Type B pancreatic cell (in vitro differentiated cells): ENCODE measurements at regions not wholly inside any gene's neighbourhood (a gene's known extent, or its start where the extent isn't known, plus 50 kb on each side); places are given as distances from the start of the nearest gene placed in this dataset.
"Not testable (repeated sequence)": the region's sequence is repeated elsewhere in the genome, so short reads cannot be mapped to it uniquely, and the experiment has no call there.

Experiments
- DNase-seq: peaks from one replicate; pipeline ENCODE4 v3.0.0; 2021; ENCODE audit warnings: mixed read lengths; ENCODE audit not compliant: unreplicated experiment; ENCODE audit errors: extremely low spot score
- H3K27ac Mint-ChIP-seq: 2 replicates; pipeline ENCODE4 v1.8.0; 2021; ENCODE audit warnings: mild to moderate bottlenecking, mixed read lengths
- H3K27me3 Mint-ChIP-seq: 2 replicates; pipeline ENCODE4 v1.8.0; 2021; ENCODE audit warnings: mixed read lengths
- H3K36me3 Mint-ChIP-seq: 2 replicates; pipeline ENCODE4 v1.8.0; 2021; ENCODE audit warnings: mixed read lengths
- H3K4me1 Mint-ChIP-seq: one replicate; pipeline ENCODE4 v1.8.0; 2021; ENCODE audit warnings: mixed read lengths; ENCODE audit not compliant: unreplicated experiment
- H3K4me3 Mint-ChIP-seq: 2 replicates; pipeline ENCODE4 v1.8.0; 2021; ENCODE audit warnings: mild to moderate bottlenecking, mixed read lengths
- H3K9me3 Mint-ChIP-seq: 2 replicates; pipeline ENCODE4 v1.8.0; 2021; ENCODE audit warnings: mixed read lengths
- CTCF ChIP-seq: fragments of 200-600 bp; sonication (generic); conservative IDR thresholded peaks from 2 replicates; pipeline ENCODE4 v1.5.0; 2021; ENCODE audit warnings: antibody characterized with exemption, mild to moderate bottlenecking

- no peaks in the 10 kb centered on the region for H3K9me3 Mint-ChIP-seq
- DNase-seq = no peak
These were observed 63.3 kb upstream of the AGAP1 start for GRCh38 chr2:235430366-235431083.

GRCh38 chr2:235432741-235433520, 60.9 kb upstream of the AGAP1 start:
- H3K36me3 Mint-ChIP-seq = no peaks in the 10 kb centered on the region
- no peaks in the 10 kb centered on the region for H3K9me3 Mint-ChIP-seq
- H3K27ac Mint-ChIP-seq = no peak overlapping the region
- TF ChIP-seq CTCF = no peak
- peaks cover 10% of the 10 kb centered on the region for H3K27me3 Mint-ChIP-seq
- no peak for DNase-seq
- H3K4me3 Mint-ChIP-seq = no peak overlapping the region
- no peaks in the 10 kb centered on the region for H3K4me1 Mint-ChIP-seq

More at GRCh38 chr2:235430366-235431083, 63.3 kb upstream of the AGAP1 start:
- Mint-ChIP-seq H3K4me1 (no peaks in the 10 kb centered on the region), H3K36me3 (no peaks in the 10 kb centered on the region), H3K27ac (no peak overlapping the region), H3K4me3 (no peak overlapping the region), H3K27me3 (peaks cover 10% of the 10 kb centered on the region)
- no peak for TF ChIP-seq CTCF

- Mint-ChIP-seq H3K9me3 (no peaks in the 10 kb centered on the region), H3K4me3 (no peak overlapping the region), H3K27me3 (peaks cover 10% of the 10 kb centered on the region), H3K27ac (no peak overlapping the region), H3K4me1 (no peaks in the 10 kb centered on the region), H3K36me3 (no peaks in the 10 kb centered on the region)
- no peak for DNase-seq
- TF ChIP-seq CTCF = no peak
These were observed 60.0 kb upstream of the AGAP1 start for GRCh38 chr2:235433860-235434259.

- Mint-ChIP-seq H3K4me3 (no peak overlapping the region), H3K36me3 (no peaks in the 10 kb centered on the region)
- no peak for DNase-seq
These were observed 53.7 kb upstream of the AGAP1 start for GRCh38 chr2:235439959-235440662.

GRCh38 chr2:235443580-235443979, 50.3 kb upstream of the AGAP1 start:
- not testable (repeated sequence) for H3K4me1 Mint-ChIP-seq, H3K4me3 Mint-ChIP-seq, H3K36me3 Mint-ChIP-seq, H3K9me3 Mint-ChIP-seq, H3K27ac Mint-ChIP-seq
- peaks cover 12% of the 10 kb centered on the region for H3K27me3 Mint-ChIP-seq
- peak; percentile 20 for DNase-seq

More at GRCh38 chr2:235439959-235440662, 53.7 kb upstream of the AGAP1 start:
- no peak overlapping the region for H3K27ac Mint-ChIP-seq
- H3K27me3 Mint-ChIP-seq = peaks cover 9% of the 10 kb centered on the region
- TF ChIP-seq CTCF = no peak
- no peaks in the 10 kb centered on the region for H3K9me3 Mint-ChIP-seq
- H3K4me1 Mint-ChIP-seq = peaks cover 5% of the 10 kb centered on the region
